Stimulated activated CD4-positive, alpha-beta T cell treated with anti-CD3 and anti-CD28 coated beads, Interleukin-12 subunit alpha, Interleukin-12 subunit beta, amount 100 ng/mL, for 48 hours (primary cell): ENCODE measurements at regions not wholly inside any gene's neighbourhood (a gene's known extent, or its start where the extent isn't known, plus 50 kb on each side); places are given as distances from the start of the nearest gene placed in this dataset.

Source experiments
- DNase-seq, 3 donors: peaks; one replicate each; pipeline ENCODE4 v3.0.0-alpha.2; 2020; ENCODE audit warnings: low read depth in 2 of 3, low spot score in 1 of 3

DNA sequence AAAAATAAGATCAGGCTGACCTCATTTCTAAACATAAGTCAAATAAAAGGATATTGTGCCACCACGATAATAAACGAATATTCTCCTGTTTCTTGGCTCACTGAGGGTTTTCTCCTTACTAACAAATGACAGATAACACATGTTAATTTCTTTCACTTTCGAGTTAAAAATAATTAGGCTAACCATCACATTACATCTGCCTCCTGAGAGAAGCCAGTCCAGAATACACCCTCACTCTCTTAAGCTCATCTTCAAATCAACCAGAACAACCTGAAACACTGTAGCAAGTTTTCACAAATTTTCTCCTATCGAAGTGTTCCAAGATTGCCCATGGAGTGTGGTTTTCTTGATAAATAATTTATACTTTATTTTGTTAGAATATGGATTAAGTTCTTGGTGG is 1285.6 kb upstream of the EYS start:
- no peak for DNase-seq

- DNase-seq = no peak
These were observed 1279.9 kb upstream of the EYS start for GRCh38 chr6:66986940-66987339.

DNA sequence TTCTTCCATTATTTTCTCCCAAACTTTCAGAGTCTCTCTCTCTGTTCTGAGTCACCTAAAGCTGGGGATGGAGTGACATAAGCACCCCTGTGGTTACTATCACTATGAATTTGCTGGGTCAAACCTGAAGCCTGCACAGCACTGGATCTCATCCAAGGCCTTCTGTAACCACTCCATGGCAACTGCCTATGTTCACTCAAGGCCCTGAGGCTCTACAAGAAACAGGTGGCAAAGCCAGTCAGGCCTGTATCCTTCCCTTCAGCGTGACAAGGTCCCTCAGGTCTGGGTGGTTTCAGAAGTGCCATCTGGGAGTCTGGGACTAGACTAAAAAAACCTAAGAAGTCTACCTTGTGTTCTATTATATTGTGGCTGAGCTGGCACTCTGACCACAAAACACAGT is 1278.8 kb upstream of the EYS start:
- no peak for DNase-seq

DNA sequence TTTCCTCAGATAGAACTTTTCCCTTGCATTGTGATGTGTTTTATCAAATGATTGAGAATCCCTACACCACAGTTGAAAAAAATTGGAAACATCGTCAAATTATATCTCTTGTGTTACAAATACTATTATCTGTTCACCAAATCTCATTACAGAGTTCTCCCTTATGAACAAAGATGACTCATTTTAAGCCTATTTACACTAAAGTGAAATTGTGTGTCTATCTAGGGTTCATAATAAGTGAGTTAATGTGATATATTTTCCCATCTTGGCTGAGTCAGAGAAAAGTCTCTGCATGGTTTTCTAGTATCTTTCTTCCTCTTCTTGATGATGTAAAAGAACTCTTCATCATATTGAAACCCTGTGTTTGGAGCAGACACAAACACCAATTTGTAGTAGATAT is 1263.3 kb upstream of the EYS start:
- DNase-seq = no peak

DNA sequence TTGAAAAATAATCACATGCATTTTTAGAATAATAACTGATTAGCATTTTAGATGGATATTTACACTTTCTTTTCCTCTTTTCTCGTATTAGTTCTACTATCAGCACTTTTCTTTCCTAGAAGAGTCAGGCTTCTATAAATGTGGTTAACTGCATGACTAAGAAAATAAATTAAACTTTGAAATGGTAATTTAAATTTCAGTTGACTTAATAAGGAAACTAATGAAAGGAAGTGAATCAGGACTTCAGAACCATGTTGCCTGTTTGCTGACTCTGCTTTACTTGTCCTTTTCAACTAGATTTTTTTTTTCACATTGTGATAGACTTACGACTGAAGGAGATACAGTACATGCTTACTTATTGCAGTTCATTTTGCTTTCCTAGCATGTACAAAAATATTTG is 1258.2 kb upstream of the EYS start:
- no peak for DNase-seq

- no peak for DNase-seq
These were observed 1257.2 kb upstream of the EYS start for GRCh38 chr6:66964216-66964615.

DNA sequence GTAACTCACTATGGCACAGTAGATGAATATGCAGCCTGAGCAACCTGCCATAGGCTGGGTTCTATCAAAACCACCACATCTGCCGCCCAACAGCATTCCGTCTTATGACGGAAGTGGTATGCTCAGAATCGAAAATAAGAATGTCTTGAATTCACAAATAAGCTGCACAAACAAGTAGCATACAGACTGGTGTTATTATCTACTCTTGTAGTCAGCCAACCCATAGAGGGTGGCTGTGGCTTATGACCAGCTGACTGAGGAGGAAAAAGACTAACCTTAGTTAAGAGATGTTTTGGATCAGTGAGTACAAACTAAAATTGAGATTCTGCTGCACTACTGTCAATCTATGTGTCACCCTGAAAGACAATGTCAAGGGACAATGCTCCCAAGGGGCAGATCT is 1255.1 kb upstream of the EYS start:
- no peak for DNase-seq

DNA sequence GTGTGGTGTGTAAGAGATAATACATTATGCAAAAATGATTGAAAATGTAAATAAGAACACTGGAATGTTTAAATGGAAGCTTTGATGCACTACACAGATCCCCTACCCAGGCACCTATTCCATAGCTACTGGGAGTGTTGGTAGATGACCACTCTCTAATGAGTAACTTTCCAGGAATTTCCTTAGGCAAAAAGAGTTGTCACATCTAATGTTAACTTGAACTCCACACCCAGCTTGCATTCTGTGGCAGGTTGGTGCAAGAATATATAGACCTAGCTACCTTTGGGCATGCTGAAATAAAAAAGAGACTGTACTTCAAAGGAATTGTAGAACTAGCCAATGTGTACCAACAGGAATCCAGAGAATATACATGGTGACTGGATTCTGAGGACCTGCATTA is 1254.2 kb upstream of the EYS start:
- no peak for DNase-seq

GRCh38 chr6:66949191-66949661 is 1242.2 kb upstream of the EYS start:
- DNase-seq = no peak

GRCh38 chr6:66948106-66948505 is 1241.1 kb upstream of the EYS start:
- DNase-seq = no peak

DNA sequence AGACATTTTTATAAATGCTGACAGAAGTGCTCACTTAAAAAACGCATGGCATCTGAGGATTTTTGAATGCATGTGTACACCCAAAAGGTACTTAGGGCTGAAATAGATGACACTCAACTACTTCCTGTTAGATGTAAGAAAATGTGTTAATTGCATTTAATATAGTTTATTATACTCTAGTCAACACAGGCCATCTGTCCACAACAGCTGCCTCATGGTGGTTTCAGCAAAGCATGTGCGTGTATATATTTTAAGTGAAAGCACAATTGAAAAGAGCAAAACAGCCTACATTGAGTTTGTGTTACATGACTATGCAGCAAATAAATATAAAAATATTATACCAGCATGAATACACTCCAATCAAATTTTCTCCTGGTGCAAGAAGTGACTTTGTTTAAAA is 1233.0 kb upstream of the EYS start:
- no peak for DNase-seq

GRCh38 chr6:66937180-66937579 is 1230.2 kb upstream of the EYS start:
- no peak for DNase-seq

DNA sequence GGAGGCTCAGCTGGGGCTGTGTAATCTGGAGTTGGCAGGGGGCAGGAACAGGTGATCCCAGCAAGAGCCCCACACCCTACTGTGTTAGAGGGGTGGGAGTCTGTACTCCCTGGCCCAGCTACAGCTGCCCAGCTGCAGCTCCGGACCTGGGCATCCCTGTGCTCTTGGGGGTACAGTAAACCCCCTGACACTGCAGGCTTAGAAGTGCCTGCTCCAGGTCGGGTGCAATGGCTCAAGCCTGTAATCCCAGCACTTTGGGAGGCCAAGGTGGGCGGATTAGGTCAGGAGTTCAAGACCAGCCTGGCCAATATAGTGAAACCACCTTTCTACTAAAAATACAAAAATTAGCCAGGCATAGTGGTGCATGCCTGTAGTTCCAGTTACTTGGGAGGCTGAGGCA is 1228.6 kb upstream of the EYS start:
- no peak for DNase-seq

GRCh38 chr6:66931787-66932186 is 1224.8 kb upstream of the EYS start:
- DNase-seq = no peak

GRCh38 chr6:66930559-66931290 is 1223.7 kb upstream of the EYS start:
- DNase-seq = no peak

- DNase-seq = no peak
These were observed 1219.0 kb upstream of the EYS start for GRCh38 chr6:66926060-66926459.

- no peak for DNase-seq
These were observed 1206.6 kb upstream of the EYS start for GRCh38 chr6:66913657-66914056.

- DNase-seq = no peak
These were observed 1195.4 kb upstream of the EYS start for GRCh38 chr6:66902457-66902856.

GRCh38 chr6:66900133-66901083 is 1193.4 kb upstream of the EYS start:
- no peak for DNase-seq

DNA sequence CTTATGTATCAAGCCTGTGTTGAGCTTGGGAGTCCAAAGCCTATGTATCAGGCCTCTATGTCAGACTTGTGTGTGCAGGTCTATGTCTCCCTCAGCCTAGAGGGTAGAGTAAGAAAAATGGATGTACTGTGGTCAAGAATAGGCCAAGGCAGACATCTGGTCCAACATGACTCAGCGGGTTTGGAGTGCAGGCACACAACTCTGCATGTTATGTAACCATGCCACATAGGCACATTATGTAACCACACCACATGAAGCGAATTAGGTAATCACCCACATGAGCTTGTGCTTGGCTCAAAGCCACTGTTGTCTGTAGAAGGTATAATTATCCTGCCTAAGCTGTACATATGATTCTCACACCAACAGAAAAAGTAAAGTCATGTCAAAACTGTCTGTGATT is 1190.5 kb upstream of the EYS start:
- DNase-seq = no peak

DNA sequence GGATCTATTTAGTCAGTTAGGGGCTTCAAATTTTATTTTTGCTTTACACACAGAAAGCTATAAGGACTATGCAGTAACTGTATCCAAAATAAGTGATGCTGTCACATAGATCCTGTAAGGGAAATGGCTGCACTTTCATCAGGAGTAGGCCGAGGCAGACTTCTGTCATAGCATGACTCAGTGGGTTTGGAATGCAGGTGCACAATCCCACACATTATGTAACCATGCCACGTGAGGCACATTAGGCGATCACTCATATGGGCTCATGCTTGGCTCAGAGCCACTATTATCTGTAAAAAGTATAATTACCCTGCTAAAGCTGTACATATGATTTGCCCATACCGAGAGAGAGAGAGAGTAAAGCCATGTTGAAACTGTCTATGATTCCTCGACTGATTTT is 1189.4 kb upstream of the EYS start:
- DNase-seq = no peak

DNA sequence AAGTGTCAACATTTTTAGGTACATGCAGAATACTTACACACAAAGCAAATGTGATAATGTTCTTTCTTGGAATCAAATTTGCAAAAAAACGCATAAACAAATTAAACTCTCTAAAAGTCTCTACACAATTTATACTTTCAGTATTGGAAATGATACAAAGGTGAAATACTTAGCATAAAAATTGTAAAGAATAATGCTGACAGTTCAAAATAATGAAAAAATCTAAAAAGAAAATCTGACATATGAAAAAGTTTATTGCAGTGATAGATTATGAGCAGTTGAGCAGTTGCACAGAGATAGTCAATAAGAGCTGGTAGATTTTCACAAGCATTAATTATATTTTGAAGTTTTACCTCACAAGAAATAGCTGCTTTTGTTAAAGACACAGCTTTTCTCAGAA is 1176.4 kb upstream of the EYS start:
- no peak for DNase-seq
